ENCODE measurements at regions not wholly inside any gene's neighbourhood (a gene's known extent, or its start where the extent isn't known, plus 50 kb on each side); places are given as distances from the start of the nearest gene placed in this dataset.

DNA sequence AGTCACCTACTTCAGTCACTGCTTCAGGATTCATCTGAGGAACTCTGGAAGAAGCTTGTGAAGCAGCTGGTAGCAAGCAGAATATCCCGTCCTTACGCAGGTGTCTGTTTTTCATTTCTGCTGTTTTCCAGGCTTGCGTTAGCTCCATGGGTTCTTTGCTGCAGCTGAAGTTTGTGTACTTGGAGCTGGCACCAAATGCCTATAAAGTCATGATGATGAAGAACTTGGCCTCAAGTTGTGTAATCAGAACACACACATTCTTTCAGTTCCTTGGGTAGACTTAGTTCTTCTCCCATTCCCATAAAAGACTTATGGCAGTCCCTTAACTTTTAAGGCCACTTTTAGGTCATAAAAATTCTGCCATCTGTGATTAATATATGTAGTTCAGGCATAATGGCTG lies 116.7 kb downstream of the LRRC70 start:
- no peak for DNase-seq

DNA sequence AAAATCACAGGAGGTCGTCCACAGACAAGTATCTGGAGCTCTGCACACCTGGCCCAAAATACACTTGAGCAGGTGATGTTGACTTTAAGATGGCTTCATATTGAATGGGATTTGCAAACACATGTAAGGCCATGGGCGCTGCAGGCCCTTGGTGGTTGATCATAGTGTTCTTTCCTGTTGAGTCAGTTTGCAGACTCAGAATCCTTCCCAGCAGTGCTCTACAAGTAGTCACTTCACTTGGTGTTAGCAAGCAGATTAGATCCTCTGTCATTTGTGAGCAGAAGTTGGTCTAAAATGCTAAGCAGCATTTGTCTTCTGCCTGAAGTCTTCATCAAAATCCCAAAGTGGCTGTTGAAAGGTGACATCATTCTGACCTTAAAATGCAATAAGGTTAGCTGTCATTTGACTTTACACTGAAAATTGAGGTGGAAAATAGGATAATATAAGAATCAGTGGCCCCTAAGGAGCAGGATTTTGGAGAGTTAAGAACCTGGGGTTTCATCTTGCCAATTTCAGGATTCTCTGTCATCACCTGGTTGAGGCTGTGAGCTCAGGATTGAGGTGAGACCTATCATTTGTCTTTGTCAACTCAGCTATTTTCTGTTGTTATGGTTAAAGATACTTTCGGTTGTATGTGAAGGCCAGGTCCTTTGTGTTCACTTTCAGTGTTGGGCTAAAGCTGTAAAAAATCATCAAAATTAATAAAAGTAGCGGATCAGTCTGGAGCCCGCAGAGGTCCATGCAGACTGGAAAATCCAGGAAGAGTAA lies 114.5 kb downstream of the LRRC70 start:
- no peak for DNase-seq

DNA sequence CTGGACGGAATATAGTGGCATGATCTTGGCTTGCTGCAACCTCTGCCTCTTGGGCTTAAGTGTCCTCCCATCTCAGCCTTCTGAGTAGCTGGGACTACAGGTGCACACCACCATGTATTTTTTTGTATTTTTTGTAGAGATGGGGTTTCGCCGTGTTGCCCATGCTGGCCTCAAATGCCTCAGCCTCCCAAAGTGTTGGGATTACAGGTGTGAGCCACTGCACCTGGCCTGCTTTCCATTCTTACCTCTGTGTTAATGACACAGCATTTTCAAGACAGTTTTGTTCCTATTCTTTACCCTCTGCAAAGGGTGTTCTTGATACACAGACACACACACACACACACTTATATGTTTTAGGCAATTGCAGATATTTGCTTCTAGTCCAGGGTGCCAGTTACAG lies 113.3 kb downstream of the LRRC70 start:
- no peak for DNase-seq

DNA sequence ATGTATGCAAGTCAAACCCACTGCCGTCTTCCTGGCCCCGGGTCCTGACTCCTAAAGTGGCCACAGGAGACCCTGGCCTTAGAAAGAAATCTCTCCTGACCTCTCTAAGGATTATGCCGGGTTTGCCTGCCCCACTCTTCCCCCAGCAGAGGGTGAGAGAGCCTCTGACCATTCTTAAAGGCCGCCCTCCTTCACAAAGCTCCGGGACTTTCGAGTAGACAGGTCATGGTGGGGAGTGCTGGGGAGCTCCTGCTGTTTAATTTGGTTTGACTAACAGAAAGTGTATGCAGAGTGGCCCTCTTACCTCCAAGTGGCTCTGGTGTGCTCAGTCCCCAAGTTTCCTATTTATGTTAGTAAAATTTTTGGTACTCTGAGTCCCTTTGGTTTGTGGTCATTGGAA lies 111.8 kb downstream of the LRRC70 start:
- DNase-seq, result no peak

DNA sequence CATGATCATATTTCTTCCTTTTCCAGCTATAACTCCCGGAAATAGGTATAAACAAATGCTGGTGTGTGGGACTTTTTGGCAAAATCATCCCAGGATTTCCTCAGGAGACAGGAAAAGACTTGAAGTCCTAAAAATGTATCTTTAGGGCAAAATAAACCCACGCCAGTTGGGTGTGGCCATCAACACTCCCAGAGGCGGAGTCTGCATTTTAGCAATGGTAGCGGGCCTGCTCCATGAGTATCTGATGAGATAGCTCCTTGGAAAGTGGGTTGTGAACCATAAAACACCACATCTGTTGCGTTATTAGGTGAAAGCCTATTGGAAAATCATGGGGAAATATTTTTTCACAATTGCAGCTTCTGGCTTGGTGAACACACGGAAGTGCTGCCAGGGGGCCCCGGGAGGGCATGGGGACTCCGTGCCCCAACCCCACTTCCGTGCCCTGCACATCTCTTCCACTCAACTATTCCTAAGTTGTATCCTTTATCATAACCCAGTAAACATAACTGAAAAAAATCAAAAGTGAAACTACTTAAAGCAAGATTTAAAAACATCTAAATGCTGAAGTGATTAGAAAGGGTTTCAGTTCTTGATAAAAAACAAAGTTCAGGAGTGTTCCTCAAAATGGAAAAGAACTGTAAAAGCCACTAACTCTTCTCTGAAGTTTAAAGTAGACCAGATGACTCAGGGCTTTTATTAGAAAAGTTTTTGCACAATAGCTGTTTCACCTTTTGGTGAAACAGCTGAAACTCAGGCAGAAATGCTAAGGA lies 111.2 kb downstream of the LRRC70 start:
- no peak for DNase-seq

DNA sequence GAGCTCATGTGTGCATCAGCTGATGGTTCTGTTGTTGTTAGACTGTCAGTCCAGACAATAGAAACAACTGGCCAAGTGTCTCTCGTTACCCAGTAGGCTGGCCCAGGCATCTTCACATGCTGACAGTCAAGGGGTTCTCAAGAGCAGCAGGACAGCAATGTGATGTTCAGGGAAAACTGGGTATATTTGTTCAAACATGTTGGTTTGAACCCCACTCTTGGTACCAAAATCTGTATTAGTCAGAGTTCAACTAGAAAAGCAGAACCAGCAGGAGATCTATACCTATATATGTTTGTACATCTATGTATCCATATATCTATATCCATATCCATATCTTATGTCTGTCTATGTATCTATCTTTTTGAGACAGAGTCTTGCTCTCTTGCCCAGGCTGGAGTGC lies 108.1 kb downstream of the LRRC70 start:
- DNase-seq, result no peak

DNA sequence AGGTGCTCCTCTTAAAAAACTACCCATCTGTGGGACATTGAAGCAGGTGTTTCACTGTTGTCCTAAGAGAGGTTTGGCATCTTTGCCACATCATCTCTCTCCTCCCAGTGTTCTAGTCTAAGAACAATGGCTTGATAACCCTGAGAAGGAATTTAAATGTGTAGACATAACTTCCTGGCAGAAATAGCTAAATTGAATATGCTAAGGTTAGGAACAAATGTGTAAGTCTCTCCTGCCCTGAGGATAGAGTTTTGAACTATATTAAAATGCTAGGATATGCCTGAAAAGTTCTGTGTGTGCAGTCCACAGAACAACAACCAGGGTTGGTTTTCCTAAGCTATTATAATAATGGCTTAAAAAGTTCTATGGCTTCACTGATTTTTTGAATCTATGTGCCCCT lies 106.6 kb downstream of the LRRC70 start:
- no peak for DNase-seq

DNA sequence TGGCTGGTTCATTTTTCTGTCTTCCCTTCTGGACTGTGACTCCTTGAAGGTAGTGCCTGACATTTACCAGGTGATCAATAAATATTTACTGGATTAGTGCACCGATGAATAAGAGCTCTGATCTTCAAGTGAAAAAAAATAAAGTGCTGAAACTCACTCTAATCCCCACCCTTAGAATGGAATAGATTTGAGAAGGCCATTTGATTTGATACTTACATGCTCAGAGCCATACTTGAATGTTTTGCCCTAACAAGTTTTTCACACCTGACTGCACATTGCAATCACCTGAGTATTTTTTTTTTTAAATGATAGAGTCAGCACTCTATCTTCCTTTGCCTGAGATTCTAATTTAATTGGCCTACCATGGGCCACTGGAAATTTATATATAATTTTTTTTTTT lies 105.7 kb downstream of the LRRC70 start:
- DNase-seq, result no peak

DNA sequence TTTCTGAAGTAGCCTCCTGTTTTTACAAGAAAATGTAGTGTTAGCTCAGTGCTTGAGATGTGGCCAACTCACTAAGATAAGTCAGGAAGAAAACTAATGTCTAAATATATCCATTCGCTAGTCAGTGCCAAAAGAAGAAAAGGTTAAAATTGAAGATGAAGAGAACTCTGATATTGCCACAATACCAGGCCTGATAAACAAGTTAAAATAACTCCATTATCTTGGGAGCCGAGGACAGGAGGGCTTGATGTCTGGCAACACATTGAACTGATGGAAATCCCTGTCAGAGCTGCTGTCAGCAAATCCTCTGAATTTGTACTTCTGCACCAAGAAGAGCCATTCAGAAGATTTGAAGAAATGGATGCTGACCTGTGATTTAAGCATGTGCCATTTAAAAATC lies 103.4 kb downstream of the LRRC70 start:
- no peak for DNase-seq

DNA sequence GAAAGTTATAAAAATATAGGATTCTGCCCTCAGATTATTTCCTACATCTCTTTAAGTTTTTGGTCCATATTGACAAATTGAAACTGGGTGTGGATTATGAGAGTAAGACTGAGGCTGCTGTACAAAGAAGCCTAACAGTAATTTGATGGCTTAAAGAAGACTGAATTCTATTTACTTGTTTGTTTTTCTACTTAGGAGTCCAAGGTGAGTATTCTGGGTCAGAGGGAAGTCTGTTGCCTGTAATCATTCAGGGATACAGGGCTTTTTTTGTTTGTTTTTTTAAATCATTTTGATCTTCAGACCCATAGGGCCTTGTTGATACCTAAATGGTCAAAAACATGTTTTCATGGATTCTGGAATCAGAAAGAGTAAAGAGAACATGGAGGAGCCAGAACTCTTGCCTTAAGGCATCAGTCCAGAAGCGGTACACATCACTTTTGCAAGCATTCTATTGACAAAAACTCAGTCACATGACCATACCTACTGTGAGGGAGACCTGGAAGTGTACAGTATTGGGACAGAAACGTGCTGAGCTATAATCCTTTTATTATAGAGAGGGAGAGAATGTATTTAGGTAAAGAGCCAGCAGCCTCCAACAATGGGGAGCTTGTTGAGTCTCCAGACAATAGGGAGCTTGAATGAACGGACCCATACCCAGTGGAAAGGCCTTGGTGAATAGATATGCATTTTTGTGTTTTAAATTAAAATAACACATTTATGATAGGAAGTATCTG lies 102.7 kb downstream of the LRRC70 start:
- DNase-seq, result no peak

DNA sequence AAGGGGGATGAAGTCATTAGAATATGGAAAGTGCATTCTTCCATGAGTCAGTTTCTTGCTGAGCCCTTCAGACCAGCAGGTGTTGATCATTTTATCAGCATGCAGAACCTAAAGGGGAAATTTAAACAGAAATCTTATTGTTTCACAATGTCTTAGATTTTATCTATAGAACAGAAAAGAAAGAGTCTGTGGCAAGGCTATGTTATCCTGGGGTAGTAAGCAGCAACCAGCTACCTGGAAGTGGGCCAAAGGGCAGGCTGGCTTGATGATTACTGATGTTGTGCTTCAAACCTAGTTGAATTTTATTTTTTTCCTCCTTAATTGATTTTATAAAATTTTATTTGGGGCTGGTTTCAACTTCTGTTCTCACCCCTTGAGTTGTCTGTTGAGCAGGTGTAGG lies 101.5 kb downstream of the LRRC70 start:
- no peak for DNase-seq
